OCI-LY1 (cell line): ENCODE measurements at regions not wholly inside any gene's neighbourhood (a gene's known extent, or its start where the extent isn't known, plus 50 kb on each side); places are given as distances from the start of the nearest gene placed in this dataset.

Experiments used
- H2AFZ ChIP-seq: fragments of 200-600 bp; sonication (generic), shearing (Covaris generic); 2 replicates; pipeline ENCODE4 v1.6.0; 2014; ENCODE audit warnings: antibody characterized with exemption, mild to moderate bottlenecking, low read length
- H3F3A ChIP-seq: fragments of 200-600 bp; sonication (generic), shearing (Covaris generic); 2 replicates; pipeline ENCODE4 v1.6.0; 2014; ENCODE audit warnings: mild to moderate bottlenecking, antibody characterized with exemption, low read length, moderate library complexity; ENCODE audit not compliant: insufficient read depth
- H3K27ac ChIP-seq: fragments of 200-600 bp; sonication (generic); 2 replicates; pipeline ENCODE4 v1.5.1; 2014; ENCODE audit warnings: low read length, mixed run types, mild to moderate bottlenecking, low read depth; ENCODE audit not compliant: poor library complexity, severe bottlenecking
- H3K27me3 ChIP-seq: fragments of 200-600 bp; sonication (generic); 2 replicates; pipeline ENCODE4 v1.6.0; 2014; ENCODE audit warnings: antibody characterized with exemption, mild to moderate bottlenecking, low read length, moderate library complexity; ENCODE audit not compliant: insufficient read depth
- H3K36me3 ChIP-seq: fragments of 200-600 bp; sonication (generic); 2 replicates; pipeline ENCODE4 v1.6.1; 2014; ENCODE audit warnings: mild to moderate bottlenecking, antibody characterized with exemption, low read length, moderate library complexity, mixed read lengths; ENCODE audit not compliant: insufficient read depth
- H3K4me1 ChIP-seq: fragments of 200-600 bp; sonication (generic); 2 replicates; pipeline ENCODE4 v1.5.1; 2014; ENCODE audit warnings: mild to moderate bottlenecking, low read length, moderate library complexity; ENCODE audit not compliant: insufficient read depth, severe bottlenecking
- H3K4me2 ChIP-seq: fragments of 200-600 bp; sonication (generic), shearing (Covaris generic); 2 replicates; pipeline ENCODE4 v1.6.1; 2014; ENCODE audit warnings: low read length
- H3K4me3 ChIP-seq: fragments of 200-600 bp; sonication (generic); 2 replicates; pipeline ENCODE4 v1.5.1; 2014; ENCODE audit warnings: low read length, low read depth, mild to moderate bottlenecking, mixed read lengths; ENCODE audit not compliant: poor library complexity, severe bottlenecking
- H3K79me2 ChIP-seq: fragments of 200-600 bp; shearing (Covaris generic); 2 replicates; pipeline ENCODE4 v1.6.1; 2016; ENCODE audit warnings: mixed run types, low read length, mixed read lengths; ENCODE audit not compliant: insufficient read depth
- H3K9ac ChIP-seq: fragments of 200-600 bp; sonication (generic), shearing (Covaris generic); 2 replicates; pipeline ENCODE4 v1.6.1; 2014; ENCODE audit warnings: mild to moderate bottlenecking, low read length, mixed read lengths
- H3K9me2 ChIP-seq: fragments of 200-600 bp; sonication (generic), shearing (Covaris generic); 2 replicates; pipeline ENCODE4 v1.6.1; 2014; ENCODE audit warnings: low read depth, mild to moderate bottlenecking, low read length, mixed read lengths
- H3K9me3 ChIP-seq: fragments of 200-600 bp; shearing (Covaris generic); 2 replicates; pipeline ENCODE4 v1.6.1; 2014; ENCODE audit warnings: low read length, mixed read lengths
- H4K20me1 ChIP-seq: fragments of 200-600 bp; sonication (generic), shearing (Covaris generic); 2 replicates; pipeline ENCODE4 v1.6.0; 2016; ENCODE audit warnings: mild to moderate bottlenecking, low read length; ENCODE audit not compliant: insufficient read depth
- CTCF ChIP-seq: fragments of 200-600 bp; sonication (generic), shearing (Covaris generic); IDR thresholded peaks from 2 replicates; pipeline ENCODE4 v1.5.1; 2017; ENCODE audit warnings: mild to moderate bottlenecking, antibody characterized with exemption, low read length, moderate library complexity, mixed read lengths
- EZH2 ChIP-seq: fragments of 200-600 bp; sonication (generic), shearing (Covaris generic); IDR thresholded peaks from 2 replicates; pipeline ENCODE4 v1.8.0; 2017; ENCODE audit warnings: borderline replicate concordance, mixed run types, mild to moderate bottlenecking, antibody characterized with exemption, low read length, moderate library complexity, mixed read lengths

GRCh38 chr2:41890341-41890740, 157.5 kb upstream of the PKDCC start:
- Histone ChIP-seq H3K79me2 (no peaks in the 10 kb centered on the region), H3K9ac (no peak overlapping the region), H3K36me3 (no peaks in the 10 kb centered on the region), H3K4me3 (no peak overlapping the region), H3K9me2 (no peaks in the 10 kb centered on the region), H3K4me1 (no peaks in the 10 kb centered on the region), H3K4me2 (no peak overlapping the region), H3K27me3 (no peaks in the 10 kb centered on the region; the same call in 1 of the 2 replicates), H2AFZ (no peak overlapping the region), H3K9me3 (no peaks in the 10 kb centered on the region), H3F3A (no peaks in the 10 kb centered on the region), H3K27ac (no peak overlapping the region), H4K20me1 (no peaks in the 10 kb centered on the region)
- TF ChIP-seq CTCF (no peak), EZH2 (no peak)

GRCh38 chr2:41892476-41892875, 155.3 kb upstream of the PKDCC start:
- H3K79me2 ChIP-seq, result no peaks in the 10 kb centered on the region
- H4K20me1 ChIP-seq, result no peaks in the 10 kb centered on the region
- no peaks in the 10 kb centered on the region for H3K9me3 ChIP-seq
- H3K27ac ChIP-seq, result no peak overlapping the region
- TF ChIP-seq EZH2 (no peak), CTCF (no peak)
- H3K4me1 ChIP-seq, result no peaks in the 10 kb centered on the region
- no peak overlapping the region for H3K4me3 ChIP-seq
- no peaks in the 10 kb centered on the region for H3F3A ChIP-seq
- no peak overlapping the region for H2AFZ ChIP-seq
- no peaks in the 10 kb centered on the region for H3K36me3 ChIP-seq
- H3K9ac ChIP-seq, result no peak overlapping the region
- no peaks in the 10 kb centered on the region; the same call in 1 of the 2 replicates for H3K27me3 ChIP-seq
- no peaks in the 10 kb centered on the region for H3K9me2 ChIP-seq
- H3K4me2 ChIP-seq, result no peak overlapping the region

- H3K4me2 ChIP-seq, result no peak overlapping the region
- H3K9me2 ChIP-seq, result no peaks in the 10 kb centered on the region
- H2AFZ ChIP-seq, result no peak overlapping the region
- H3K9me3 ChIP-seq, result no peaks in the 10 kb centered on the region
- no peak overlapping the region for H3K27ac ChIP-seq
- no peaks in the 10 kb centered on the region for H3K79me2 ChIP-seq
- no peaks in the 10 kb centered on the region for H3F3A ChIP-seq
- H3K4me1 ChIP-seq, result no peaks in the 10 kb centered on the region
- H3K9ac ChIP-seq, result no peak overlapping the region
- H4K20me1 ChIP-seq, result no peaks in the 10 kb centered on the region
- TF ChIP-seq EZH2 (no peak), CTCF (no peak)
- H3K27me3 ChIP-seq, result no peaks in the 10 kb centered on the region; the same call in 1 of the 2 replicates
- H3K4me3 ChIP-seq, result no peak overlapping the region
- H3K36me3 ChIP-seq, result no peaks in the 10 kb centered on the region
These were observed 153.1 kb upstream of the PKDCC start for GRCh38 chr2:41894563-41895333.
